Astrocyte (in vitro differentiated cells and primary cell): ENCODE measurements at regions not wholly inside any gene's neighbourhood (a gene's known extent, or its start where the extent isn't known, plus 50 kb on each side); places are given as distances from the start of the nearest gene placed in this dataset.

Source experiments
- EZH2 ChIP-seq: IDR thresholded peaks from 2 replicates; pipeline ENCODE4 v1.6.1; 2012; ENCODE audit warnings: mild to moderate bottlenecking, low read length, inconsistent platforms; ENCODE audit not compliant: insufficient read depth
- TF ChIP-seq, protein P1 (sequence below): IDR thresholded peaks from 2 replicates; pipeline ENCODE4 v1.5.1; 2011; ENCODE audit warnings: low read depth, mild to moderate bottlenecking, inconsistent platforms, low read length, moderate library complexity; ENCODE audit not compliant: insufficient read depth

DNA sequence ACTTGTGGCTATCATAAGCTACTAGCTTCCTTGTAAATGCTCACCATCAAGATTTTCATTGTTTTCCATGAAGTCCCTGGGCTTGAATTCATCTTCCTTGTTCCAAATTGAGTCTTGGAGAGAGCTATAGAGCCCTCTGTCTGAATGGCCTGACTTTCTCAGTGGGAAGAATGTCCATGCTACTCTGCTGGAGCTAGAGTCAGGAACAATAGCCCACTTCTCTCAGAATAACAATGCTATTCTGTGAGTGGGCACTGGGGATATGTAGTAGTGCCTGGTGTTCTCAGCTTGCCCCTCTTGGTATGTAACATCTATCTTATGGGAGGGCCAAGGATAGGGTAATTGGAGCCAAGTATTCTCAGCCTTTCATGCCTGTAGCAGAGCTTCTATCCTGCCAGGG is 127.6 kb upstream of the TRHDE start:
- TF ChIP-seq, protein P1, sequence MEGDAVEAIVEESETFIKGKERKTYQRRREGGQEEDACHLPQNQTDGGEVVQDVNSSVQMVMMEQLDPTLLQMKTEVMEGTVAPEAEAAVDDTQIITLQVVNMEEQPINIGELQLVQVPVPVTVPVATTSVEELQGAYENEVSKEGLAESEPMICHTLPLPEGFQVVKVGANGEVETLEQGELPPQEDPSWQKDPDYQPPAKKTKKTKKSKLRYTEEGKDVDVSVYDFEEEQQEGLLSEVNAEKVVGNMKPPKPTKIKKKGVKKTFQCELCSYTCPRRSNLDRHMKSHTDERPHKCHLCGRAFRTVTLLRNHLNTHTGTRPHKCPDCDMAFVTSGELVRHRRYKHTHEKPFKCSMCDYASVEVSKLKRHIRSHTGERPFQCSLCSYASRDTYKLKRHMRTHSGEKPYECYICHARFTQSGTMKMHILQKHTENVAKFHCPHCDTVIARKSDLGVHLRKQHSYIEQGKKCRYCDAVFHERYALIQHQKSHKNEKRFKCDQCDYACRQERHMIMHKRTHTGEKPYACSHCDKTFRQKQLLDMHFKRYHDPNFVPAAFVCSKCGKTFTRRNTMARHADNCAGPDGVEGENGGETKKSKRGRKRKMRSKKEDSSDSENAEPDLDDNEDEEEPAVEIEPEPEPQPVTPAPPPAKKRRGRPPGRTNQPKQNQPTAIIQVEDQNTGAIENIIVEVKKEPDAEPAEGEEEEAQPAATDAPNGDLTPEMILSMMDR: no peak
- TF ChIP-seq EZH2: no peak
